AG04450 (cell line): ENCODE measurements at regions not wholly inside any gene's neighbourhood (a gene's known extent, or its start where the extent isn't known, plus 50 kb on each side); places are given as distances from the start of the nearest gene placed in this dataset.

Source experiments
- CTCF ChIA-PET: fragments of 300-600, 350-600 bp; formaldehyde crosslinking; extraction: SDS; loops from one replicate; lab custom pipeline; 2022; ENCODE audit warnings: antibody characterized with exemption, inconsistent platforms; lab: Charles Lee
- POLR2A ChIA-PET: fragments of 350-600 bp; formaldehyde crosslinking; extraction: SDS; loops from one replicate; lab custom pipeline; 2021; ENCODE audit warnings: antibody characterized with exemption, inconsistent platforms; lab: Yijun Ruan, JAX
- DNase-seq: peaks from one replicate; pipeline ENCODE4 v3.0.0-alpha.2; 2011; ENCODE audit warnings: low read depth, low spot score
- H3K27ac ChIP-seq: one replicate; pipeline ENCODE4 v1.5.1; 2012; ENCODE audit warnings: low read depth, low read length, control low read depth
- H3K27me3 ChIP-seq: one replicate; pipeline ENCODE4 v1.6.0; 2012; ENCODE audit warnings: low read length; ENCODE audit not compliant: control insufficient read depth, insufficient read depth
- H3K4me3 ChIP-seq: 2 replicates; pipeline ENCODE4 v1.5.1; 2011; ENCODE audit warnings: mild to moderate bottlenecking, low read depth, low read length, control low read depth
- H3K9me3 ChIP-seq: 2 replicates; pipeline ENCODE4 v1.5.1; 2012; ENCODE audit warnings: low read length; ENCODE audit not compliant: control insufficient read depth, insufficient read depth
- TF ChIP-seq, protein P1 (sequence below): IDR thresholded peaks from 2 replicates; pipeline ENCODE4 v1.5.1; 2011; ENCODE audit warnings: low read depth, low read length, control low read depth, inconsistent platforms

DNA sequence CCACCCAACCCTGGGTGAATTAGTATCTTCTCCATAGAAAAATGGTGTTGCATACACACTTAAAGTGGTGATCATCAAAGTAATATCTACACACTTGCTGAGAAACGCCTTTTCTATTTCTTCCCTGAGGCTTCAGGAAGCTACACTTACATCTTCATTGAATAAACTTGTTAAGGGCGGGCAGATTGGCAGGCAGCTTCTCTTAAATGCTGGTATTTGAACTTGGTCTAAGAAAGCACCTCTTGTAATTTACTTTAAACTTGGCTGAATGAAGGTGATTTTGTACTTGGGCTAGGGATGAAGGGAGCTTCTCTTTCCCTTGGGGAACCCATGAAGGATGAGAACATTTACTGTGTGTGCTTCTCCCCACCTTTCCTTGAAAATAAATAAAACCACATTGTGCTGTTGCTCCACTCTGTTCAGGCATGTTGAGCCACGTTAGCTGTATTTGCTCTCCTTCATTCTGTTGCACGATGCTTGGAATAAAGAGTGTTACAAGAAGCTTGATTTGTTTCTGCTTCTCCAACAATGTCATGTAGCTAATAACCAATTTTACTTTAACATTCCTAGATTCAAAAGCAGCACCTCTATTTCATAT lies 430.1 kb downstream of the ANKRD50 start:
- no peak for DNase-seq
- no peaks in the 10 kb centered on the region for H3K9me3 ChIP-seq
- H3K27me3 ChIP-seq, result no peaks in the 10 kb centered on the region
- H3K27ac ChIP-seq, result no peak overlapping the region
- TF ChIP-seq, protein P1, sequence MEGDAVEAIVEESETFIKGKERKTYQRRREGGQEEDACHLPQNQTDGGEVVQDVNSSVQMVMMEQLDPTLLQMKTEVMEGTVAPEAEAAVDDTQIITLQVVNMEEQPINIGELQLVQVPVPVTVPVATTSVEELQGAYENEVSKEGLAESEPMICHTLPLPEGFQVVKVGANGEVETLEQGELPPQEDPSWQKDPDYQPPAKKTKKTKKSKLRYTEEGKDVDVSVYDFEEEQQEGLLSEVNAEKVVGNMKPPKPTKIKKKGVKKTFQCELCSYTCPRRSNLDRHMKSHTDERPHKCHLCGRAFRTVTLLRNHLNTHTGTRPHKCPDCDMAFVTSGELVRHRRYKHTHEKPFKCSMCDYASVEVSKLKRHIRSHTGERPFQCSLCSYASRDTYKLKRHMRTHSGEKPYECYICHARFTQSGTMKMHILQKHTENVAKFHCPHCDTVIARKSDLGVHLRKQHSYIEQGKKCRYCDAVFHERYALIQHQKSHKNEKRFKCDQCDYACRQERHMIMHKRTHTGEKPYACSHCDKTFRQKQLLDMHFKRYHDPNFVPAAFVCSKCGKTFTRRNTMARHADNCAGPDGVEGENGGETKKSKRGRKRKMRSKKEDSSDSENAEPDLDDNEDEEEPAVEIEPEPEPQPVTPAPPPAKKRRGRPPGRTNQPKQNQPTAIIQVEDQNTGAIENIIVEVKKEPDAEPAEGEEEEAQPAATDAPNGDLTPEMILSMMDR, result no peak
- H3K4me3 ChIP-seq, result no peak overlapping the region
- ChIA-PET POLR2A (no interaction called here), CTCF (no interaction called here)

DNA sequence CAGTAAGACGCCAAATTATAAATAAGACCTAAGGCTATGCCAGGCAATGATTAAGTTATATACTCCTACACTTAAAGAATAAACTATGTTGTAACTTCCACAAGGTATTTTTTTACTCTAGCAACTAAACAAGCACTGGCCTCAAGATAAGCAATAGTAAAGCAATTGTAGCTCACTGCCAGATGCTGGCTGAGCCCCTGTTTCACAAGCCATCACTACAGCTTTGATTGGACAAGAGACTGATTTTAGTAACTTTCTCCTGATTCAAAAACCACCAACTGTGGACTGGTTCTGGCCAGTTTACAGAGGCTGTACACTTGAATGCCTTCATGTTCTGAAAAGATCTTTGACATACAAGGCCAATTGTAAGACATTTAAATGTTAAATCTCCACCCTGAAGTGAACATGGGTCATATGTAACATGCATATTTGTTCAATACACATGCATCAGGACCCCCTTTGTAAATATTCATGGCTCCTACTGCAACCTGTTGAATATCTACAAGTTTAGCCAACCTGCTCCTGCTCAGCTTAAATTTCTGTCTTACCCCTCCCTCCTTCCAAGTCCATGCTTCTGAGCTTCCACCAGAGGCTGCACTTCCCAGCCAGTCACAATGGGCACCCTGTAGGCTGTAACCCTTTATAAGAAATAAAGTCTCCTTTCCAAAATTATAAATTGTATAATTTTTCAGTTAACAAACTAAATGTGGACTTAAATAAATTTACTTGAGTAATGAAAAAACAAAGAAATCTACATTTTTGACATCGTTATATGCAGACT lies 423.6 kb downstream of the ANKRD50 start:
- CTCF ChIA-PET, result no interaction called here
- TF ChIP-seq, protein P1, result no peak
- POLR2A ChIA-PET, result no interaction called here
- Histone ChIP-seq H3K27ac (no peak overlapping the region), H3K9me3 (no peaks in the 10 kb centered on the region), H3K4me3 (no peak overlapping the region), H3K27me3 (no peaks in the 10 kb centered on the region)
- no peak for DNase-seq

DNA sequence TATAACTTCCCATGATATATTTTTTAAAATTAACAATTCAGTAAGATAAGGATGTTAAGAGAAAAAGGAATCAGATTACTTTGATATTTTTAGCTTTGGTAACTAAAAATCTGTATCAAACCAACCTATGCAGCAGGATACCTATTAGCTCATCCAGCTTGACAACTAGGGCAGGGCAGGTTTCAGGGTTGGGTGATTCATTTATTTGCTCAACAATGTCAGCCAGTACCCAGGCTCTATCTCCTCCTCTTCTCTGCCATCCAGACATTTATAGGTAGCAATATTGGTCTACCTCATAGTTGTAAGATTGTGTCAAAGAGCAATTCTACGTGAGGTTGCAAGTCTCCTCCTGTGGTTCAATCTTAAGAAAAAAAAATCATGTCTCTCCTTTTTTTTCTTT lies 421.9 kb downstream of the ANKRD50 start:
- ChIA-PET POLR2A (no interaction called here), CTCF (interaction anchor here (0.6 kb wide), 1 partner anchor 1472 kb away, joined by 3 read pairs; no protein-coding TSS in a partner anchor)
- Histone ChIP-seq H3K27me3 (no peaks in the 10 kb centered on the region), H3K27ac (no peak overlapping the region), H3K9me3 (no peaks in the 10 kb centered on the region), H3K4me3 (no peak overlapping the region)
- no peak for DNase-seq
- TF ChIP-seq, protein P1, result no peak

DNA sequence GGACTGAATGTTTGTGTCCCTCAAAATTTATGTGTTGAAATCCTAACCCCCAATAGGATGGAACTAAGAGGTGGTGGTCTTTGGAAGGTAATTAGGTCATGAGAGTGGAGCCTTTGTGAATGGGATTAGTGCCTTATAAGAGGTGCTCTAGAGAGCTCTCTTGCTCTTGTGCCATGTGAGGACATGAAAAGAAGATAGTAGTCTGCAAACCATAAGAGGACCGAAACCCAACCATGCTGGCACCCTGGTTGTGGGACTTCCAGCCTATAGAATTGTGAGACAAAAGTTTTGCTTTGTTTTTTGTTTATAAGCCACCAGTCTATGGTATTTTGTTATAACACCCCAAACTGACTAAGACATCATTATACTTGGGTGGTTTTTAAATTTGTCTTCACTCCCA lies 417.1 kb downstream of the ANKRD50 start:
- Histone ChIP-seq H3K27me3 (no peaks in the 10 kb centered on the region), H3K27ac (no peak overlapping the region), H3K4me3 (no peak overlapping the region), H3K9me3 (no peaks in the 10 kb centered on the region)
- TF ChIP-seq, protein P1, result no peak
- ChIA-PET CTCF (no interaction called here), POLR2A (no interaction called here)
- no peak for DNase-seq

DNA sequence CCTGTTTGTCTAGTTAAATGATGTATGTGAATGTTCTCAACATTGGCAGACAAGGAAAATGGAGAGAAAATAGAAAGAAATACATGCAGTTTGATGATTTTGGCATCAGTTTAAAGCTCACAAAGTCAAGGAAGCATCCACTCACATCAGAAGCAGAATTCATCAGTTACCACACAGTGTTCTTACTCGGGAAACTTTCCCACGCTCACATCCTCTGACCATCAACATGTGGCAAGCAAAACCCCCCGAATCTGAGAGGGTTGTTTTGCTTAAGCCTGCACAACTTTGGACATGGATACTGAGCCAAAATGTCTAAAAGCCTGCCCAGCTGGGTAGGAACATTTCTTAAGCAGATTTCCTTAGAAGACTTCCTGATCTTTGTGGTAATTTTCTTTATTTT lies 407.6 kb downstream of the ANKRD50 start:
- ChIA-PET POLR2A (no interaction called here), CTCF (no interaction called here)

More for the DNA sequence above, 407.6 kb downstream of the ANKRD50 start:
- DNase-seq, result no peak
- no peaks in the 10 kb centered on the region for H3K9me3 ChIP-seq
- no peak overlapping the region for H3K27ac ChIP-seq
- TF ChIP-seq, protein P1, result no peak
- no peaks in the 10 kb centered on the region for H3K27me3 ChIP-seq
- no peak overlapping the region for H3K4me3 ChIP-seq
